ENCODE measurements at regions not wholly inside any gene's neighbourhood (a gene's known extent, or its start where the extent isn't known, plus 50 kb on each side); places are given as distances from the start of the nearest gene placed in this dataset.

GRCh38 chr7:94054130-94054529 is 50.0 kb upstream of the BET1 start:
- peak; percentile 70 to 94 for DNase-seq

GRCh38 chr7:94055963-94056362 is 51.8 kb upstream of the BET1 start:
- no peak for DNase-seq

GRCh38 chr7:94056796-94057207 is 52.6 kb upstream of the BET1 start:
- no peak for DNase-seq

GRCh38 chr7:94057955-94058354 is 53.8 kb upstream of the BET1 start:
- DNase-seq: no peak

- no peak for DNase-seq
Measured at GRCh38 chr7:94059746-94060145, 55.6 kb upstream of the BET1 start.

- no peak for DNase-seq
Measured at GRCh38 chr7:94060752-94061151, 56.6 kb upstream of the BET1 start.

GRCh38 chr7:94061326-94061725 is 57.2 kb upstream of the BET1 start:
- no peak for DNase-seq

- DNase-seq: no peak
Measured at GRCh38 chr7:94062372-94062771, 58.2 kb upstream of the BET1 start.

GRCh38 chr7:94064541-94065191 is 60.5 kb upstream of the BET1 start:
- DNase-seq: no peak

GRCh38 chr7:94067047-94067446 is 62.9 kb upstream of the BET1 start:
- no peak for DNase-seq

- DNase-seq: no peak
Measured at GRCh38 chr7:94067506-94067905, 63.4 kb upstream of the BET1 start.

GRCh38 chr7:94069162-94069739 is 65.1 kb upstream of the BET1 start:
- DNase-seq: no peak

- no peak for DNase-seq
Measured at GRCh38 chr7:94080551-94080950, 76.4 kb upstream of the BET1 start.

GRCh38 chr7:94082126-94082525 is 78.0 kb upstream of the BET1 start:
- no peak for DNase-seq

GRCh38 chr7:94087664-94088352 is 83.7 kb upstream of the BET1 start:
- peak; percentile 17 to 58 for DNase-seq

GRCh38 chr7:94088560-94088959 is 84.4 kb upstream of the BET1 start:
- DNase-seq: no peak

- no peak for DNase-seq
Measured at GRCh38 chr7:94089806-94090205, 85.7 kb upstream of the BET1 start.

GRCh38 chr7:94092980-94093379 is 88.8 kb upstream of the BET1 start:
- no peak for DNase-seq

- no peak for DNase-seq
Measured at GRCh38 chr7:94094298-94094697, 90.1 kb upstream of the BET1 start.

GRCh38 chr7:94095316-94096009 is 91.3 kb upstream of the BET1 start:
- DNase-seq: peak in 1 of 2 experiments; percentile 19

- no peak for DNase-seq
Measured at GRCh38 chr7:94099679-94100078, 95.5 kb upstream of the BET1 start.

GRCh38 chr7:94100723-94101345 is 96.7 kb upstream of the BET1 start:
- DNase-seq: no peak

- DNase-seq: no peak
Measured at GRCh38 chr7:94104301-94104700, 100.1 kb upstream of the BET1 start.

Data from NCI-H524 (cell line).